GM23338 (cell line): ENCODE measurements at regions not wholly inside any gene's neighbourhood (a gene's known extent, or its start where the extent isn't known, plus 50 kb on each side); places are given as distances from the start of the nearest gene placed in this dataset.

Source experiments
- ATAC-seq: fragments of 200-7000 bp; cut with Tn5 transposase; 3 replicates; pipeline ENCODE4 v1.9.1; 2020
- DNase-seq: peaks from one replicate; pipeline ENCODE4 v3.0.0-alpha.2; 2015; ENCODE audit warnings: low spot score
- H2AFZ ChIP-seq: fragments of 200-600 bp; sonication (generic); 2 replicates; pipeline ENCODE4 v1.8.0; 2016; ENCODE audit warnings: antibody characterized with exemption, mild to moderate bottlenecking, moderate library complexity
- H3F3A ChIP-seq: fragments of 200-600 bp; sonication (generic); replicated peaks from 2 replicates; pipeline ENCODE4 v1.8.0; 2017; ENCODE audit warnings: antibody characterized with exemption, mixed run types, low read depth
- H3K27ac ChIP-seq: fragments of 200-600 bp; sonication (generic); 2 replicates; pipeline ENCODE4 v1.6.1; 2016; ENCODE audit warnings: low read depth
- H3K27me3 ChIP-seq: fragments of 200-600 bp; sonication (generic); 2 replicates; pipeline ENCODE4 v1.8.0; 2016; ENCODE audit warnings: mild to moderate bottlenecking, mixed run types, moderate library complexity; ENCODE audit not compliant: insufficient read depth
- H3K36me3 ChIP-seq: fragments of 200-600 bp; sonication (generic); 2 replicates; pipeline ENCODE4 v1.8.0; 2016; ENCODE audit warnings: mild to moderate bottlenecking; ENCODE audit not compliant: insufficient read depth
- H3K4me1 ChIP-seq: fragments of 200-600 bp; sonication (generic); 2 replicates; pipeline ENCODE4 v1.8.0; 2016; ENCODE audit warnings: mild to moderate bottlenecking, moderate library complexity; ENCODE audit not compliant: insufficient read depth
- H3K4me2 ChIP-seq: fragments of 200-600 bp; sonication (generic); 2 replicates; pipeline ENCODE4 v1.7.1; 2017; ENCODE audit warnings: mixed run types
- H3K4me3 ChIP-seq: fragments of 200-600 bp; sonication (generic); 2 replicates; pipeline ENCODE4 v1.6.1; 2016; ENCODE audit warnings: mixed run types
- H3K79me2 ChIP-seq: fragments of 200-600 bp; sonication (generic); replicated peaks from 2 replicates; pipeline ENCODE4 v1.8.0; 2017; ENCODE audit warnings: mild to moderate bottlenecking; ENCODE audit not compliant: insufficient read depth
- H3K9me2 ChIP-seq: fragments of 200-600 bp; sonication (generic); 2 replicates; pipeline ENCODE4 v1.8.0; 2017; ENCODE audit not compliant: insufficient read depth
- H4K20me1 ChIP-seq: fragments of 200-600 bp; sonication (generic); replicated peaks from 2 replicates; pipeline ENCODE4 v1.8.0; 2017; ENCODE audit warnings: mild to moderate bottlenecking; ENCODE audit not compliant: insufficient read depth
- H3K27ac Mint-ChIP-seq: 2 replicates; pipeline ENCODE4 v1.8.0; 2020; ENCODE audit warnings: inconsistent platforms, mild to moderate bottlenecking, moderate library complexity, mixed read lengths
- H3K27me3 Mint-ChIP-seq: 3 replicates; pipeline ENCODE4 v1.8.0; 2022; ENCODE audit warnings: low read depth, mild to moderate bottlenecking, moderate library complexity, mixed read lengths, inconsistent platforms; ENCODE audit not compliant: insufficient read depth, poor library complexity
- H3K36me3 Mint-ChIP-seq: 3 replicates; pipeline ENCODE4 v1.8.0; 2021; ENCODE audit warnings: low read depth, mild to moderate bottlenecking, inconsistent platforms, moderate library complexity, mixed read lengths
- H3K4me1 Mint-ChIP-seq: 3 replicates; pipeline ENCODE4 v1.8.0; 2020; ENCODE audit warnings: mild to moderate bottlenecking, inconsistent platforms, mixed read lengths
- H3K4me3 Mint-ChIP-seq: 3 replicates; pipeline ENCODE4 v1.8.0; 2021; ENCODE audit warnings: moderate library complexity, mild to moderate bottlenecking, inconsistent platforms, mixed read lengths
- H3K9me3 Mint-ChIP-seq: 3 replicates; pipeline ENCODE4 v1.8.0; 2020; ENCODE audit warnings: moderate library complexity, mild to moderate bottlenecking, inconsistent platforms, mixed read lengths
- ETS1 ChIP-seq: IDR thresholded peaks from 2 replicates; pipeline ENCODE4 v1.6.1; 2016; ENCODE audit warnings: antibody characterized with exemption
- EZH2 ChIP-seq: fragments of 200-600 bp; sonication (generic); IDR thresholded peaks from one replicate; pipeline ENCODE4 v1.8.0; 2017; ENCODE audit warnings: antibody characterized with exemption, mild to moderate bottlenecking, low read depth; ENCODE audit not compliant: unreplicated experiment
- EZH2phosphoT487 ChIP-seq: fragments of 200-600 bp; sonication (generic); IDR thresholded peaks from one replicate; pipeline ENCODE4 v1.8.1; 2018; ENCODE audit warnings: antibody characterized with exemption; ENCODE audit not compliant: unreplicated experiment
- JUNB ChIP-seq: IDR thresholded peaks from one replicate; pipeline ENCODE4 v1.6.1; 2016; ENCODE audit warnings: antibody characterized with exemption; ENCODE audit not compliant: unreplicated experiment
- NANOG ChIP-seq: IDR thresholded peaks from 2 replicates; pipeline ENCODE4 v1.6.1; 2016; ENCODE audit warnings: antibody characterized with exemption, borderline replicate concordance
- STAT1 ChIP-seq: IDR thresholded peaks from one replicate; pipeline ENCODE4 v1.6.1; 2016; ENCODE audit warnings: antibody characterized with exemption; ENCODE audit not compliant: unreplicated experiment
- ZNF114 ChIP-seq: fragments of 250-450 bp; sonication (Bioruptor Pico); IDR thresholded peaks from 2 replicates; pipeline ENCODE4 v1.5.0; 2020; ENCODE audit warnings: mild to moderate bottlenecking, moderate library complexity
- ZNF331 ChIP-seq: fragments of 250-450 bp; sonication (Bioruptor Pico); IDR thresholded peaks from 2 replicates; pipeline ENCODE4 v1.5.0; 2020; ENCODE audit warnings: low read depth, mild to moderate bottlenecking, moderate library complexity
- ZNF462 ChIP-seq: fragments of 250-450 bp; sonication (Bioruptor Pico); IDR thresholded peaks from 2 replicates; pipeline ENCODE4 v1.5.0; 2020; ENCODE audit warnings: mild to moderate bottlenecking, moderate library complexity

- TF ChIP-seq ZNF462 (CRISPR knock-in tag) (no peak), EZH2 (no peak), NANOG (no peak), EZH2phosphoT487 (no peak), STAT1 (no peak), JUNB (no peak), ETS1 (no peak)
These were observed 251.8 kb upstream of the NFE2L3 start (continued) for GRCh38 chr7:25900245-25900644.

- DNase-seq (no peak), ATAC-seq (no peak)
- Mint-ChIP-seq H3K4me3 (no peak overlapping the region), H3K27ac (no peak overlapping the region), H3K36me3 (no peaks in the 10 kb centered on the region), H3K9me3 (no peaks in the 10 kb centered on the region; the same call in 2 of the 3 replicates), H3K27me3 (peaks cover 6% of the 10 kb centered on the region), H3K4me1 (peaks cover 9% of the 10 kb centered on the region)
- H3K9me2 ChIP-seq: no peaks in the 10 kb centered on the region
- TF ChIP-seq EZH2 (no peak), EZH2phosphoT487 (no peak), ETS1 (no peak), ZNF331 (CRISPR knock-in tag) (no peak), ZNF114 (no peak)
- no peak overlapping the region for H3K4me3 ChIP-seq
- H3K4me1 ChIP-seq: no peaks in the 10 kb centered on the region
- no peak overlapping the region for H3K27ac ChIP-seq
- no peaks in the 10 kb centered on the region for H3F3A ChIP-seq
- no peaks in the 10 kb centered on the region for H4K20me1 ChIP-seq
- H2AFZ ChIP-seq: no peak overlapping the region
- H3K36me3 ChIP-seq: no peaks in the 10 kb centered on the region
- H3K4me2 ChIP-seq: no peak overlapping the region
- no peaks in the 10 kb centered on the region for H3K27me3 ChIP-seq
- H3K79me2 ChIP-seq: no peaks in the 10 kb centered on the region
These were observed 251.1 kb upstream of the NFE2L3 start for GRCh38 chr7:25900877-25901276.
